ENCODE measurements at regions not wholly inside any gene's neighbourhood (a gene's known extent, or its start where the extent isn't known, plus 50 kb on each side); places are given as distances from the start of the nearest gene placed in this dataset.

DNA sequence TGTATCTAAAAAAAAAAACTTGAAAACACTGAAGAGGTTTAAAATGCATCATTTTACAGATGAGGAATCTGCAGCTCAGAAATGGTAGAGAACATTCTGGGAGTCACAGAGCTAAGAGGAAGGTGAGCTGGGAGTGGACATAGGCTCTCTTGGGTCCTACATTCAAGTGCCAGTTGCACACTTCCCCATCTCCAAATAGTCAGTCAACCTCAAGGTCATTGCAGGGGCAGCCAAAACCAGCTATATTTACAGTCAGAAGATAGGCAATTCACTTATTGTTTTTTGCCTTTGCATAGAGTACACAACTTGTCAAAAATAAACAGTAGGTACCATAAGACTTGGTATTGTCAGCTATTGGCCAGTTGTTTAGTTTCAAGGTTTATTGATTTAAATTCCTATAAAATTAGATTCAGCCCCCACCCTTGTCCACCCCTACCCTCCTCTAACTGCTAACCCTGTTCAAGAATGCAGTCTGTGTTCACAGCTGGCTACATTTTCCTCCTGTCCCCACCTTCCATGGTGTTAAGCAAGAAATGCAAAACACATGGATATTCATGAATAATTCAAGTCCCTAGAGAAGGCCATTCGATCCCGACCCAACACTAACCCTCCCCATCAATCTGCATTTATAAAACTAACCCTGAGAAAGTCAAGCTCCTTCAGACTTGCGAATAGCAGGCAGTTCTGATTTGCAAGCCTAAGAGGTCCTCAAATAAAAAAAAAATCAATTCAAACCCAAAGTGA, 567.0 kb upstream of the MCTP2 start:
- no peak for TF ChIP-seq POLR2A (IDR thresholded peaks at IDR 0.05)
- TF ChIP-seq, protein P1, sequence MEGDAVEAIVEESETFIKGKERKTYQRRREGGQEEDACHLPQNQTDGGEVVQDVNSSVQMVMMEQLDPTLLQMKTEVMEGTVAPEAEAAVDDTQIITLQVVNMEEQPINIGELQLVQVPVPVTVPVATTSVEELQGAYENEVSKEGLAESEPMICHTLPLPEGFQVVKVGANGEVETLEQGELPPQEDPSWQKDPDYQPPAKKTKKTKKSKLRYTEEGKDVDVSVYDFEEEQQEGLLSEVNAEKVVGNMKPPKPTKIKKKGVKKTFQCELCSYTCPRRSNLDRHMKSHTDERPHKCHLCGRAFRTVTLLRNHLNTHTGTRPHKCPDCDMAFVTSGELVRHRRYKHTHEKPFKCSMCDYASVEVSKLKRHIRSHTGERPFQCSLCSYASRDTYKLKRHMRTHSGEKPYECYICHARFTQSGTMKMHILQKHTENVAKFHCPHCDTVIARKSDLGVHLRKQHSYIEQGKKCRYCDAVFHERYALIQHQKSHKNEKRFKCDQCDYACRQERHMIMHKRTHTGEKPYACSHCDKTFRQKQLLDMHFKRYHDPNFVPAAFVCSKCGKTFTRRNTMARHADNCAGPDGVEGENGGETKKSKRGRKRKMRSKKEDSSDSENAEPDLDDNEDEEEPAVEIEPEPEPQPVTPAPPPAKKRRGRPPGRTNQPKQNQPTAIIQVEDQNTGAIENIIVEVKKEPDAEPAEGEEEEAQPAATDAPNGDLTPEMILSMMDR (IDR thresholded peaks at IDR 0.05) = no peak
